Activated CD4-positive, alpha-beta T cell treated with anti-CD3 and anti-CD28 coated beads for 4 hours (primary cell): ENCODE measurements at regions not wholly inside any gene's neighbourhood (a gene's known extent, or its start where the extent isn't known, plus 50 kb on each side); places are given as distances from the start of the nearest gene placed in this dataset.

Experiments
- DNase-seq, 2 donors: peaks; one replicate each; pipeline ENCODE4 v3.0.0-alpha.2; 2020

GRCh38 chr20:48096957-48097890, 311.9 kb upstream of the SULF2 start:
- DNase-seq: no peak

- no peak for DNase-seq
Measured at GRCh38 chr20:48096212-48096875, 311.1 kb upstream of the SULF2 start.

GRCh38 chr20:48094944-48095343, 309.7 kb upstream of the SULF2 start:
- DNase-seq: no peak

- DNase-seq: no peak
Measured at GRCh38 chr20:48094196-48094749, 309.0 kb upstream of the SULF2 start.

- no peak for DNase-seq
Measured at GRCh38 chr20:48092596-48093280, 307.5 kb upstream of the SULF2 start.

- DNase-seq: no peak
Measured at GRCh38 chr20:48090784-48091183, 305.5 kb upstream of the SULF2 start.

- no peak for DNase-seq
Measured at GRCh38 chr20:48090314-48090713, 305.0 kb upstream of the SULF2 start.

- no peak for DNase-seq
Measured at GRCh38 chr20:48080583-48080982, 295.3 kb upstream of the SULF2 start.

GRCh38 chr20:48079028-48079427, 293.7 kb upstream of the SULF2 start:
- DNase-seq: no peak

GRCh38 chr20:48076747-48077146, 291.5 kb upstream of the SULF2 start:
- no peak for DNase-seq

- no peak for DNase-seq
Measured at GRCh38 chr20:48076247-48076646, 291.0 kb upstream of the SULF2 start.

- no peak for DNase-seq
Measured at GRCh38 chr20:48075591-48076174, 290.4 kb upstream of the SULF2 start.

GRCh38 chr20:48070991-48071652, 285.8 kb upstream of the SULF2 start:
- DNase-seq: no peak

GRCh38 chr20:48069596-48069995, 284.3 kb upstream of the SULF2 start:
- DNase-seq: no peak

GRCh38 chr20:48066851-48067250, 281.6 kb upstream of the SULF2 start:
- no peak for DNase-seq

- DNase-seq: no peak
Measured at GRCh38 chr20:48066246-48066645, 281.0 kb upstream of the SULF2 start.

- DNase-seq: no peak
Measured at GRCh38 chr20:48065833-48066232, 280.6 kb upstream of the SULF2 start.

GRCh38 chr20:48064929-48065328, 279.6 kb upstream of the SULF2 start:
- no peak for DNase-seq

GRCh38 chr20:48060841-48061720, 275.8 kb upstream of the SULF2 start:
- no peak for DNase-seq

GRCh38 chr20:48058611-48059559, 273.6 kb upstream of the SULF2 start:
- no peak for DNase-seq
